CD4-positive, alpha-beta T cell treated with Interleukin-10 for 1 hour (primary cell): ENCODE measurements at regions not wholly inside any gene's neighbourhood (a gene's known extent, or its start where the extent isn't known, plus 50 kb on each side); places are given as distances from the start of the nearest gene placed in this dataset.
"Not testable (repeated sequence)": the region's sequence is repeated elsewhere in the genome, so short reads cannot be mapped to it uniquely, and the experiment has no call there.

Experiments
- DNase-seq: peaks from one replicate; pipeline ENCODE4 v3.0.0-alpha.2; 2020

DNA sequence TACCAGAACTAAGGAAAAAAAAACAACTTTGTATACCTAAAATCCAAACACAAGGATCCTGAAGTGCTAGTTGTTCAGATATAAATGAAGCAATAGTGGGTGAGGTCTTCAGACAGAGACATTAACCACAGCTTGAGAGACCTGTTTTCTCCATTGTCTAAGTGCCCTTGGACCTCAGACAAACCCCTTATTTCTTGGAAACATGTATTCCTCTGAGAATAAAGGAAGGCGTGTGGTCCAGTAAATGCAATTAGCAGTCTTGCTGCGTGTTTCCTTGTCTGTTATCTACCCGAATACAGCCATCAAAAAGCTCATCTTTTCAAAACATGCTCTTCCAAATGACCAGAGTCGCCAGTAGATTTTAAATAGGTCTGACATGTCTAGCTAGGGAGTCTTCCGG is 291.1 kb upstream of the NFIA start:
- DNase-seq = no peak

DNA sequence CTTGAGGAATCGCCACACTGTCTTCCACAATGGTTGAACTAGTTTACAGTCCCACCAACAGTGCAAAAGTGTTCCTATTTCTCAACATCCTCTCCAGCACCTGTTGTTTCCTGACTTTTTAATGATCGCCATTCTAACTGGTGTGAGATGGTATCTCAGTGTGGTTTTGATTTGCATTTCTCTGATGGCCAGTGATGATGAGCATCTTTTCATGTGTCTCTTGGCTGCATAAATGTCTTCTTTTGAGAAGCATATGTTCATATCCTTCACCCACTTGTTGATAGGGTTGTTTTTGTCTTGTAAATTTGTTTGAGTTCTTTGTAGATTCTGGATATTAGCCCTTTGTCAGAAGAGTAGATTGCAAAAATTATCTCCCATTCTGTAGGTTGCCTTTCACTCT is 309.3 kb upstream of the NFIA start:
- not testable (repeated sequence) for DNase-seq

DNA sequence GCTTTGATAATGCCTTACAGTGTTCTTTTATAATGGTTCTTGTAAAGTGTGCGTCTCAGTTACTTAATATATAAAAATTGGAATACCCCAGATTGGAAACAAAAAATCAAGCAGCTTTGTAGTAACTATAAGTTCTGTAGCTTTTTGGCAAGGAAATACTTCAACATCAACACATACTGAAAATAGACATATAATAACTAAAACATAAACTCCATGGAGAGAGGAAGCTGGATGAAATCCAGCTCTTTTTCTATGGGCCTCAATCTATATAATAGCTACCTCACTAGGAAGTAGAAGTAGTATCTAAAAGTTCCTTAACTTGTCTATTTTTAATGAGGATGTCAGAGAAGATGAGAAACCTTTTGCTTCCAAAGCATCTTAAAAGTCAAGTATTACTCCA is 313.3 kb upstream of the NFIA start:
- no peak for DNase-seq

DNA sequence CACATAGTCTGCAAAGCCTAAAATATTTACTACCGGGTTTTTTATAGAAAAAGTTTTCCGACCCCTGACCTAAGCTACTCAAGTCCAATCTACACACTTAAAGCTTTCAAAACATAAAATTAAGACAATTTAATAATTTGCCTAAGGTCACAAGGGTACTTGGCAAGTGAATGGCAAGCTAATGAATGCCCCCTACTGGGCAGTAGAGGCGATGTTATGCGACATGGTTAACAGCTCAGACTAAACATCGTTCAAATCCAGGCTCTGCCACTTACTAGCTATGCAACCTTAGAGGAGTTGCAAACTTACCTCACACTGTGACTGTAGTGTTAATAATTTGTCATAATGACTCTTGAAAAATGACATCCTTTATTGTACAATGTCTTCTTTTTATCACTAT is 317.2 kb upstream of the NFIA start:
- no peak for DNase-seq

DNA sequence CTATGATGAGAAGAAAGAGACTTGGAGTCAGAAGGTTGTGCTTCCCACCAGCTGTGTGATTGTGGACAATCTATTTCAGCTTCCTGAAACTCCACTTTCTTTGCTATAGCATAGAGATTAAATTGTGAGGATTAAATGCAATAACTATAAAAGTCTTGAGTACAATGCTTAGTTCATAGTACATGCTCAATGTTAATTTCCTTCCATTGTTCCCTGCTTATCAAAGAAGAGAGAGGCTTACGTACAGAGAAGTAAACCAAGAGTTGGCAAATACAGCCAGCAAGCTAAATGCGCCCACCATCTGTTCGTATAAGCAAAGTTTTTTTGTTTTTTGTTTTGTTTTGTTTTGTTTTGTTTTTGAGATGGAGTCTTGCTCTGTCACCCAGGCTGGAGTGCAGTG is 317.9 kb upstream of the NFIA start:
- DNase-seq = no peak

DNA sequence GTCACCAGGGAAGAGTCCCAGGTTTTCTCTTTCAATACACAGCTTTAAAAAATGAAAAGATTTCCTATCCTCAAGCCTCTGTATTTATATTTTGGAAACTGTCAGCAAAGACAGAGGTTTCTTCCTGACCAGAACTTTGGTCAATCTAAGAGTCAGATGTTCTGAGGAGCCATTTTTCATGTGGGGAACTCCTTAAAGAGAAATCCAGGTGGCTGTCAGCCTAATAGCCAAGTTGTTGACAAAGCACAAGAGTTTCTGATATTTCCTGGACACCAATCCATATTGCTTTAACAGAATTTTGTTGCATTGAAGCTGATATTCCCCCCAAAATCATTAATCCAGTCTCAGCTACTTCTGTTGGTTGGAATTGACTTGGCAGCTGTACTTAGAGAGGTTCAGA is 318.6 kb upstream of the NFIA start:
- DNase-seq = no peak

DNA sequence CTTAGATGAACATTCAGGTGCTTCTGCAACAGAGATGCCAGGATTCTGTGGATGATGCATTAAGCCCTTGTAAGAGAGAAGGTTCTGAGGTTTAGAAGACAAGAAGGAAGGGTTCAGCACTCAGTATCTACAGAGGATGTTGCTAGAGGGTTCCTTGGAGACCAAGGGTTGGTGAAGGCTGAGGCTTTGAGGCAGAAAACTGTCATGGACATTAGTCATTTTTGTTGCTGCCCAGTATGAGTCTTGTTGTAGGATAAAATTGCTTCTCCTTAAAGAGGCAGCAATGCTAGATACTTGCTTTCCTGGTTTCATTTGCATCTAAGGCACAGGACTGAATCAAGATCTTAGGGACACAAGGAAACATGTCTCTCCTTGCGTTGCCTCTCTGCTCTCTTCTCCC is 319.4 kb upstream of the NFIA start:
- DNase-seq = no peak

DNA sequence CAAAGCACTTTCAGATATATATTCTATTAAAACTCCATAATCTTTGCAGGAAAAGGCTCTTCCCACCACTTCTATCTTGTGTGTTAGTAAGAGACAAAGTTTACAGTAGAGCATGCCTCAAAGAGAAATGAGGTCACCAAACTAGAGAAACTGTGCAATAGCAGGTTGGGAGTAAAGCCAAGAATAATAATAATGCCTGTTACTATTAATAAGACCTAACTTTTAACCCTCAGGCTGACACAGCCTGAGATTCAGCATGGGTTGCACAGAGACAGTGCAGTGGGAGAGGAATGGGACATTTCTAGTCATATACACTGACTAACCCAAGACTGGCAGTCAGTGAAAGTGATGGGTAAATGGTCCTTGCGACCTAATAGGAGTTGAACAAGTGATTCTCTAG is 320.2 kb upstream of the NFIA start:
- no peak for DNase-seq

DNA sequence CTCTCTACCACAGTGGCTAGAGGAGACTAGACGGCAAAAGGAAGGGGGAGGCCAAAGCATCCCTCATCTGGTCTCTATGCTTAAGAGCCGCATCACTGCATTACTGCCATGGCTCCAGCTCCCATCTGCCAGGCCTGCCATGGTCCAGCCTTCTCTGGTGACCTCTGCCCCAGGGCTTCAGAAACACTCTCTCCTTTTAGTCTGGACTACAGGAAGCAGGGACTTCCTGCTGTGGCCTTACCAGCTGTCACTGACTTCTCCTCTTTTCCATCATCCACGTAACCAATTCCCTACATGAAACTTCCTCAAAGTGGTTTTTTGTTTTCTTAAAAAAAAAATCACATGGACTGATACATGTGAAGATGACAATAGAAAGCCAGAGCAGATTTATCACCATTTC is 323.1 kb upstream of the NFIA start:
- DNase-seq = no peak

DNA sequence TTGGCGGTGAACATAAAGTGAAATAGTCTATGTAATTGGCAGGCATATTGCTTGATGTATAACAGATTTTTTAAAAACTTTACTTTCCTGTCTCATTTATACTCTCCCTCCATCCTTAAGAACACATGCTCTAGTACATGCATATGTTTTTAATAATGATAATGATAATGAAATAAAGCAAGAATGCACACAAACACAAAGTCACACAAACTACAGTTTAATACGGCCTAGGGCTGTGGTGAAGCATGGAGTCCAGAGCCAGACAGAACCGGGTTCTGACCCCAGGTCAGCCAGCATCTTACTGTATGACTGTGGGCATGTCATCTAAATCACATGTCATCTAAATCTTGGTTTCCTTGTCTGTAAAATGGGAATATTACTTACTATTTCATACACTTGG is 324.9 kb upstream of the NFIA start:
- no peak for DNase-seq

DNA sequence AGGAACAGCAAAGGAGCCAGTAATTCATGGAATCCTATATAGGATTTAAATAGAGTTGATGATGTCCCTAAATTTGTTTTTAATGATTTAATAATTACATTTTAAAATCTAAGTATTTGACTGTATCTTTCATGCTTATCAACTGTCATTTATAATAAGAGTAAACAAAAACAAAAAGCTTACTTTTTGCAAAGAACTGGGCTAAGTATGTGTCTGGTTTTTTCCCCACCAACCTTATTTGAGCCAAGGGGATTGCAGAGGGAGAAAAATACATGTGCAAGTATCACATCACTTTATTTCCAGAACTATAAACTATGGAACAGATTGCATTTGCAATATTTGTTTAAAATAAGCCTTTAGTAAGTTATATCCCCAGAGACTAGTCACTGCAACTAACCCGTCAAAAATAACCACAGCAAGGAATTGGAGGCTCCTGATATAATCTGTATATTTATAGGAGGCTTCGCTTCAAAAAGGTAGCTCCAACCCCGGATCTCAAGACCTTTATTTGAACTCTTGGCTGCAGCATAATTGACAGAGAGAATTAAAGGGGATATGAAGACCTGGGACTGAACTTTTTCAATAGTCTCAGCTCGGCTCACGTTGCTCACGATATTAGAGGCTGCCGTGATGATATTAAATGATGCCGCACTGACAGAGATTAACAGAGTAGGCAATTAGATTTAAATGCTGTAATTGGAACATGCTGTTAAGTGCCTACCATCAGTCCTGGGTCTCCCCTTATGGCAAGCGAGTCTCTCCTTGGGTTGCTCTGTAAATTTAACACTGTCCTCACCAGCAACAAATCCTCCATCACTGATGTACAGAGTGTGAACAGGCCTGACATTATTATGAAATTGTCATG is 329.1 kb upstream of the NFIA start:
- no peak for DNase-seq

DNA sequence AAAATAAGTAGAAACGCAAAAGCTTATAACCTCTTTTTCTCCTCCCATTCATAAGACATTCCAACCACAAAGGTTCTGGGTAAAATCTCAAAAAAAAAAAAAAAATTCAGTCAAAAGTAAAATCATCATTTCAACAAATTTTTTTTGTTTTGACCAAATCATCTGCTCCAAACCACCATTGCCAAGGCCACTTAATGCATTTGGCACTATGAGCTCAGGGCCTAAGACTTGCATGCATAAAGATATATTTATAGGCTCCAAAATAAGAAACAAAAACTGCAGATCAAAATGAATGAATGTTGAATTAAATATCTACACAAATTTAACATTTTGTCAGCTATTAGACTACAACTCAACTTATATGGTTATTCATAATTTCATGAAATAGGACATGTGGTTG is 331.1 kb upstream of the NFIA start:
- DNase-seq = no peak

DNA sequence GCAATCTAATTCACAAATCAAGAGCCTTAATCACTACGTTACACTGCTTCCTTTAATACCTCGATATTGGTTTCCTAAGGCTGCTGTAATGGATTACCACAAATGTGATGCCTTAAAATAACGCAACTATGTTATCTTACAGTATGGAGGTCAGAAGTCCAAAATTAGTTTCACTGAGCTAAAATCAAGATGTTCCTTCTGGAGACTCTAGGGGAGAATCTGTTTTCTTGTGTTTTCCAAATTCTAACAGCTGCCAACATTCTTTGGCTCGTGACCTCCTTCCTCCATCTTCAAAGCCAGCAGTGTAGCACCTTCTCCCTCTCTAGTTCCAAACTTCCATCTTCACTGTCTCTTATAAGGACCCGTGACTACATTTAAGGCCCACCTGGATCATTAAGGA is 335.0 kb upstream of the NFIA start:
- no peak for DNase-seq

DNA sequence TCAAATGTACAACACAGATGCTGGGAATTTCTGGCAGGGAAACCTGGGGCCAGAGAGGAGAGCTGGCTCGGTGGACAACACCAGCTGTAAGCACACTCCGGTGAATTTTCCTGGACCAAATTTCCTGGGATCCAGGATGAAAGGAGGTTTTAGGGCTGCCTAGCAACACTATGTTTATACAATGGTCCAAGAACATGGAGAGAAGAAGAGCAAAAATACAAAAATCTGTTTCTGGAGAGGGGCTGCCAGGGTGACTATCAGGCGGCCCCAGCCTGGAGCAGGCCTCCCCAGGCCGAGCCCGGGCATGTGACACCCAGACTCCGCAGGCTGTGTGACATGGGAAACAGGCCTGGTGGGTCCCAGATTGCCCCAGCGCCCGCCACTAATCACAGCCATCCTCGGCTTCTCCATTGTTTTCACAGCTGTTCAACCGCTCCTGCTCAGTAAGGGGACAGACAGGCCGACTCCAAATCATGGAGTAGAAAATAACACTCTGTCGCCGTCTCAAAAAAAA is 336.0 kb upstream of the NFIA start:
- no peak for DNase-seq

DNA sequence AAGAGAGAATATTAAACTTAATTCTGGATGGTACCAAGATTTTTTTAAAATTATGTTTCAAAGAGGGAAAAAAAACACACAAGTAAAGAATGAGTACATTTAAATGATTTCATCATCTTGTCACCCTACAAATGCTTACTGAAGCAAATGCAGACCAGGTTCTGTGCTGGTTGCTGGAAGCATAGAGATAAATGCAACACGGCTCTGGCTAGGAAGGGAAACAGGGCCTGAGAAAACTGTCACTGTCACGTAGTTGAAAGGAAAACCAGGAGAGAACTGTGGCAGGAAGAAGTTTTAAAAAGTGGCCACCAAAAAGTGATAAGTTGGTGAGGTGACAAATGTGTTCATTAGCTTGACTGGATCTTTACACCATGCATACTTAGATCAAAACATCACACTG is 336.9 kb upstream of the NFIA start:
- no peak for DNase-seq

DNA sequence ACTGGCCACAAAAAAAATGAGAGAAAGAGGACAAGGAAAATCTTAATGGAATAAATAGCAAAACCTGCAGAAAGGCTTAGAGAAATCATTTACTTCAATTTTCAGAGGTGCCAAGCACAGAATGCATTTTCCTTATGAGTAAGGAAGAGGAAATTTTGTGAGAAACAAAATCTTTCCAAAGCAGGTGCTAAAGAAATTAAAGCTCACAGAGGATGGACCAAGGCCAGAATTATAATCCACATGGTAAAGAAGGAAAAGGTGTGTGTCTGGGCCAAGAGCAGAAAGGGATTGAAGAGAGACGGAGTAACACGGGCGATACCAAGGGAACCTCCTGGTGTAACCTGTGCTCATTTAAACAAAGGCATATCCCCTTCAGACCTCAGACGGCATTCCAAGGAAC is 340.0 kb upstream of the NFIA start:
- DNase-seq = no peak

DNA sequence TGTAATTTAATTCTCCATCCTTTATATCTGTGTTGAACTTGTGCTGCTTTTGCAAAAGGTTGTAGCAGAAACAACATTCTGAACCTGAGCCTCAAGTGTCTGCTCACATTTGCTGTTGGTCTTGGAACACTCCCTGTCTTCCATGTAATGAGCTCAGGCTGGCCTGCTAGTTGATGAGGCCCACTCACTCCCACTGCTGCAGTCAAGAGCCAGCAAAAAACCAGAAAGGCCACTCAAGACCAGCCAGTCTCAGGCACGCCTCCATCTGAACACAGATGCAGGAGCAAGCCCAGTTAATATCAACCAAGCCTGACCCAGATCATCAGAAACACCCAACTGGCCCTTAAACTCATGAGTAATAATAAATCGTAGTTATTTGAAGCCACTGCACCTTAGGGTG is 342.2 kb upstream of the NFIA start:
- no peak for DNase-seq

DNA sequence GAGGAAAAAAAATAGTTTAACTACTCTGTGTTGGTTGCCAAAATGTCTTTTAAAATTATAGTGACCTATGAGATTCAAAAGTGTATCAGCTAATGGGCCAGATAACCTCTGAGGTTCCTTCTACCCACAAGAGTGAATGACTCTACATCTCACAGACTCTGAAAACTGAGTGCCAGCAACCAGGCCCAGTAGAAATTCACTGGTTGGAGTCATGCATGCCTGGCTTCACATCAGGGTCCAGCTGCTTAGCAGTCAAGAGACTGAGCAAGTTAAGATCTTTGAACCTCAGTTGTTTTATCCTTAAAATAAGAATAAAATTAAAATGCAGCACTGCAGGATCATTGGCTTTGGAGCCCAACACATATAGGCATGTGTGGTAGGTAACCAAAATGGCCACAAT is 342.6 kb upstream of the NFIA start:
- no peak for DNase-seq

DNA sequence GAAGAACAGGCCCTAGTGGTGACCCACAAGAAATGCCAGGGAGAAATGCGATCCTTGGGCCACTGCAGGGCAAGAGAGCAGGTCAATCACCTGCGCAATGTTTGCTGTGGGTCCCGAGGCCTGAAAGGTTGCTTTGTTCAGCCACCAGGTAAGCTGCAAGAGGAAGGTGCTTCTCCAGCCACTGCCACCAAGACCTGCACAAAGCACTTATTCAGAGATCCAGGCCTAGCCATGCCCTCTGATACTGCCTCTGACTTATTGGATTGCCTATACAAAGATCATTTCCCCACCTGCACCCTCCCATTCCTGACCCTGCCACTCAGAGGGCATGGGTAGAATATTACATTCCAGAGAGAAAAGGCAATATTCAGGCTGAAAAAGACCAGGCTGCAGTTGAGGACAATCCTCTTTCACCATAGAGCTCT is 349.4 kb upstream of the NFIA start:
- no peak for DNase-seq

DNA sequence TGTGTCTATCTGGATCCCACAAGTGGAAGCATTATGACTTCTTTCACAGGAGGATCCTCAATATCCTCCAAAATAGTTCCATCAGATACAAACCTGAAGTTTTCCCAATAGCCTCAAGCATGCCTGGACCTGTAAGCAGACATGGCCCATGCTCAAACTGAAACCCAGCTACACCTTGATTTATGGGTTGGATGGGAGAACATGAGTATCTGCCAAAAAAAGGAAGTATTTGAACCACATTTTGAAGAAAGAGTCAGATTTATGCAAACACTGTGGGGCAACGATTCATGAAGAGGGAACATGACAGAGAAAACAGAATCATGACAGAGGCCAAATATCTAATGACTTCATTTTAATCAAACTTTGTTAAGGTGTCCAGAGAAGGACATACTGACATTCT is 351.0 kb upstream of the NFIA start:
- DNase-seq = no peak

DNA sequence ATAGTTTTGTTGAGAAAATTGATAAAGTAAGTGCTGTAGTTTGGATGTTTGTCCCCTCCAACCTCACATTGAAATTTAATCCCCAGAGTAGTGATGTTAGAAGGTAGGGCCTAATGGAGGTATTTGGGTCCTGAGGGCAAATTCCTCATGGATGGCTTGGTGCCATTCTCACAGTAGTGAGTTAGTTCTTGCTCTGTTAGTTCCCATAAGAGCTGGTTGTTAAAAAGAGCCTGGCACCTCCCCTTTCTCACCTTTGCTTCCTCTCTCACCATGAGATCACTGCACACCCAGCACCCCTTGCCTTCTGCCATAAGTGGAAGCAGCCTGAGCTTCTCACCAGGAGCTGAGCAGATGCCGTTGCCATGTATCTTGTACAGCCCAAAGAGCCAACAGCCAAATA is 354.8 kb upstream of the NFIA start:
- no peak for DNase-seq

DNA sequence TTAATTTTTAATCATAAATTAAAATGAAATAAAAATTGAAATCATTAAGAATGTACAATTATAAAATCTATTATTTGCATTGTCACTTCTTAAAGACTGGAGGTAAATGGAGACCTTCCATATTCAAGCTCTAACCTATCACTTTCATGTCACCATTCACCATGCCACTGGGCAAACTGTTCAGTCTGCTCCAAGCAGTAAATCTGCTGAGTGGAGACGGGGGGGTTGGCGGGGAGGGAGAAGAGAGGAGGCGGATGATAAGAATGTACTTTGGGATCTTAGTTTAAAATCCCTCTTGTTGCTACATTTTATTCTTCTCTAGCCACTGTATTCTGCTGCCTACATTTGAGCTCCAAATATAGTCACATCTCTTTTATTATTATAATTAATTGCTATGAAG is 365.9 kb upstream of the NFIA start:
- DNase-seq = no peak

DNA sequence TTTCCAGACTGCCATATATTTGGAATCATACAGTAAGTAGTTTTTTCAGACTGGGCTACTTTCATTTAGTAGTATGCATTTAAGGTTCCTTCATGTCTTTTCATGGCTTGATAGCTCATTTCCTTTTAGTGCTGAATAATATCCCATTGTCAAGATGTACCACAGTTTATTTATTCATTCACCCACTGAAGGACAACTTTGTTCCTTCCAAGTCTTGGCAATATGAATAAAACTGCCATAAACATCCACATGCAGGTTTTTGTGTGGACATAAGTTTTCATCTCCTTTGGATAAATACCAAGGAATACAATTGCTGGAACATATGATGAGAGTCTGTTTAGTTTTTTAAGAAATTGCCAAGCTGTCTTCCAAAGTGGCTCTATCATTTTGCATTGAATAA is 366.4 kb upstream of the NFIA start:
- DNase-seq = no peak

DNA sequence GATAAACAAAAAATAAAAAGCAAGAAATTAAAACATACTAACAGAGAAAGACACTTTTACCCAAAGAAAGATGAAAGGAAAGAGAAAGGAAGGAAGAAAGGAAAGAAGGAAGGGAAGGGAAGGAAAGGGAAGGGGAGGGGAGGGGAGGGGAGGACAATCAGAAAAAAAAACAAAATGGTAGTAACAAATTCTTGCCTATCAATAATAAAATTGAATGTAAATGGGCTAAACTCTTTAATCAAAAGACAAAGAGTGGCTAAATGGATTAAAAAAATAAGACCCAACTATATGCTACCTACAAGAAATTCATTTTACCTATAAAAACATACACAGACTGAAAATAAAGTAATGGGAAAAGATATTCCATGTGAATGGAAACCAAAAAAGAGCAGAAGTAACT is 372.9 kb upstream of the NFIA start:
- no peak for DNase-seq

DNA sequence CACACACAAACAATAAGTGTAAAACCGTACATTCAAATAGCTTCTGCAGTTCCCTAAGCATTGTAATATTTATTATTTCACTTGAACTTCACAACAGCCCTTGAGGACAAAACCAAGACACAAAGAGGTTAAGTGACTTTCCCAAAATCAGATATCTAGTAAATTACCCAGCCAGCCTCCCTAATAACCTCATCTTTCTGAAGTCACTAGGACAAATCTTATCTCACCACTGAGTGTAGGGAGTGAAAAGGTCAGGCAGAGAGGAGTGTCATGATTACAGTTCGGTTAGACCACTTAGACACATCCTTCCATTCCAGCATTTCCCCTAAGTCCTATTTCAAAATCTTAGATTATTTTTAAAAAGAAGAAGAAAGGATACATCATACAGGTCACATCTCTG is 377.3 kb upstream of the NFIA start:
- no peak for DNase-seq
